ENCODE measurements at regions not wholly inside any gene's neighbourhood (a gene's known extent, or its start where the extent isn't known, plus 50 kb on each side); places are given as distances from the start of the nearest gene placed in this dataset.

- DNase-seq (ENCODE audit: low read depth, low spot score) = no peak
- POLR2A ChIA-PET = no interaction called here
- in situ Hi-C loops (cut with HindIII; ENCODE audit: low pct_unique_long_range_greater_than_20kb, low sequenced_read_pairs) = no loop called here
- no peak overlapping the region for H3K4me3 ChIP-seq (ENCODE audit: low read depth in 2 of 2, low read length in 2 of 2)
- H3K36me3 ChIP-seq (ENCODE audit: control insufficient read depth, insufficient read depth, low read length) = no peaks in the 10 kb centered on the region
- no TSS peak for BruUV-seq (replicated peaks)
- no peaks in the 10 kb centered on the region for H3K27me3 ChIP-seq (ENCODE audit: control insufficient read depth, insufficient read depth, low read length)
- CTCF ChIA-PET = no interaction called here
- no peaks in the 10 kb centered on the region for H3K4me1 ChIP-seq (ENCODE audit: control insufficient read depth, insufficient read depth, low read length)
- no peak for TF ChIP-seq REST (IDR thresholded peaks at IDR 0.05; ENCODE audit: insufficient read depth in 1 of 2, low read depth in 2 of 2, low read length in 1 of 2)
- no peak for TF ChIP-seq TCF7L2 (IDR thresholded peaks at IDR 0.05; ENCODE audit: low read depth, low read length)
- no peak for TF ChIP-seq CTCF (IDR thresholded peaks at IDR 0.05)
- no peak for TF ChIP-seq SIN3A (IDR thresholded peaks at IDR 0.05; ENCODE audit: borderline replicate concordance, insufficient read depth, low read depth, low read length)
- TF ChIP-seq POLR2AphosphoS5 (IDR thresholded peaks at IDR 0.05; ENCODE audit: low read depth, low read length) = no peak
- no peak for ATAC-seq
- no peak overlapping the region for H3K27ac ChIP-seq (ENCODE audit: low read length)
- H3K9me3 ChIP-seq (ENCODE audit: control insufficient read depth, insufficient read depth, low read depth, low read length) = no peaks in the 10 kb centered on the region
- intact Hi-C loops (cut with micrococcal nuclease; ENCODE audit: unreplicated experiment) = no loop called here
Observed at GRCh38 chr2:145573608-145574007, 1053.7 kb upstream of the ZEB2 start.

- intact Hi-C loops (cut with micrococcal nuclease; ENCODE audit: unreplicated experiment) (no loop called here), in situ Hi-C loops (cut with HindIII; ENCODE audit: low pct_unique_long_range_greater_than_20kb, low sequenced_read_pairs) (no loop called here)
- no peak for TF ChIP-seq POLR2AphosphoS5 (IDR thresholded peaks at IDR 0.05; ENCODE audit: low read depth, low read length)
- Histone ChIP-seq H3K9me3 (ENCODE audit: control insufficient read depth, insufficient read depth, low read depth, low read length) (no peaks in the 10 kb centered on the region; the same call in 1 of the 2 replicates), H3K27me3 (ENCODE audit: control insufficient read depth, insufficient read depth, low read length) (no peaks in the 10 kb centered on the region), H3K36me3 (ENCODE audit: control insufficient read depth, insufficient read depth, low read length) (no peaks in the 10 kb centered on the region), H3K27ac (ENCODE audit: low read length) (no peak overlapping the region), H3K4me1 (ENCODE audit: control insufficient read depth, insufficient read depth, low read length) (no peaks in the 10 kb centered on the region), H3K4me3 (ENCODE audit: low read depth in 2 of 2, low read length in 2 of 2) (no peak overlapping the region)
- CTCF ChIA-PET = no interaction called here
- POLR2A ChIA-PET = no interaction called here
- BruUV-seq (replicated peaks) = no TSS peak
- no peak for DNase-seq (ENCODE audit: low read depth, low spot score)
- no peak for ATAC-seq
Observed at GRCh38 chr2:145572238-145572637, 1052.3 kb upstream of the ZEB2 start.

- TF ChIP-seq TCF7L2 (IDR thresholded peaks at IDR 0.05; ENCODE audit: low read depth, low read length) (no peak), POLR2AphosphoS5 (IDR thresholded peaks at IDR 0.05; ENCODE audit: low read depth, low read length) (no peak), SIN3A (IDR thresholded peaks at IDR 0.05; ENCODE audit: borderline replicate concordance, insufficient read depth, low read depth, low read length) (no peak), REST (IDR thresholded peaks at IDR 0.05; ENCODE audit: insufficient read depth in 1 of 2, low read depth in 2 of 2, low read length in 1 of 2) (no peak), CTCF (IDR thresholded peaks at IDR 0.05) (no peak)
- H3K4me1 ChIP-seq (ENCODE audit: control insufficient read depth, insufficient read depth, low read length) = no peaks in the 10 kb centered on the region
- H3K27me3 ChIP-seq (ENCODE audit: control insufficient read depth, insufficient read depth, low read length) = no peaks in the 10 kb centered on the region
- no peaks in the 10 kb centered on the region for H3K36me3 ChIP-seq (ENCODE audit: control insufficient read depth, insufficient read depth, low read length)
- no TSS peak for BruUV-seq (replicated peaks)
- ATAC-seq (no peak), DNase-seq (ENCODE audit: low read depth, low spot score) (no peak)
- in situ Hi-C loops (cut with HindIII; ENCODE audit: low pct_unique_long_range_greater_than_20kb, low sequenced_read_pairs) = no loop called here
- POLR2A ChIA-PET = no interaction called here
- H3K9me3 ChIP-seq (ENCODE audit: control insufficient read depth, insufficient read depth, low read depth, low read length) = no peaks in the 10 kb centered on the region; the same call in 1 of the 2 replicates
- CTCF ChIA-PET = no interaction called here
- intact Hi-C loops (cut with micrococcal nuclease; ENCODE audit: unreplicated experiment) = no loop called here
- H3K27ac ChIP-seq (ENCODE audit: low read length) = no peak overlapping the region
- H3K4me3 ChIP-seq (ENCODE audit: low read depth in 2 of 2, low read length in 2 of 2) = no peak overlapping the region
Observed at GRCh38 chr2:145569108-145569507, 1049.2 kb upstream of the ZEB2 start.
